B cell (primary cell): ENCODE measurements at regions not wholly inside any gene's neighbourhood (a gene's known extent, or its start where the extent isn't known, plus 50 kb on each side); places are given as distances from the start of the nearest gene placed in this dataset.

Source experiments
- ATAC-seq: fragments of 200-7000 bp; cut with Tn5 transposase; one replicate; pipeline ENCODE4 v1.10.0; 2021; ENCODE audit warnings: low read depth, mild to moderate bottlenecking, moderate number of reproducible peaks, moderate library complexity
- CTCF ChIA-PET: fragments of 350-600 bp; sonication (Branson Sonifier 250); formaldehyde crosslinking; loops from one replicate; lab custom pipeline; 2021; ENCODE audit warnings: antibody characterized with exemption, inconsistent platforms; lab: Charles Lee
- POLR2A ChIA-PET: fragments of 350-600 bp; sonication (Branson Sonifier 250); formaldehyde crosslinking; loops from one replicate; lab custom pipeline; 2021; ENCODE audit warnings: antibody characterized with exemption; lab: Charles Lee
- DNase-seq: peaks from one replicate; pipeline ENCODE4 v3.0.0; 2013
- H2AFZ ChIP-seq: 2 replicates; pipeline ENCODE4 v1.6.1; 2012; ENCODE audit warnings: mild to moderate bottlenecking, low read depth, low read length; ENCODE audit not compliant: insufficient read depth, poor library complexity, severe bottlenecking
- H3K27ac ChIP-seq, 2 donors: 1 replicate in 1 of 2; 2 replicates in 1 of 2; pipeline ENCODE4 v1.5.1; 2012 to 2013; ENCODE audit warnings: low read length in 2 of 2, mild to moderate bottlenecking in 2 of 2, moderate library complexity in 1 of 2
- H3K27me3 ChIP-seq, 4 experiments: fragments of 200-600 bp in 1 of 4; sonication (generic) in 1 of 4; replicated peaks in 1 of 4; 1 replicate in 2 of 4; 2 replicates in 2 of 4; pipeline versions ENCODE4 v1.6.1 to v1.7.0; 2013 to 2016; ENCODE audit warnings: low read length in 3 of 4, mild to moderate bottlenecking in 2 of 4, mixed read lengths in 1 of 4, moderate library complexity in 1 of 4; ENCODE audit not compliant: insufficient read depth in 4 of 4, control insufficient read depth in 3 of 4; ENCODE audit errors: control extremely low read depth in 1 of 4
- H3K36me3 ChIP-seq, 2 experiments: replicated peaks in 1 of 2; 1 replicate in 1 of 2; 2 replicates in 1 of 2; pipeline versions ENCODE4 v1.6.1 to v1.7.1; 2013; ENCODE audit warnings: low read length in 1 of 2; ENCODE audit not compliant: insufficient read depth in 2 of 2, control insufficient read depth in 1 of 2; ENCODE audit errors: control extremely low read depth in 1 of 2, extremely low read depth in 1 of 2
- H3K4me1 ChIP-seq, 2 donors: fragments of 200-600 bp in 1 of 2; sonication (generic) in 1 of 2; 1 replicate in 1 of 2; 2 replicates in 1 of 2; pipeline versions ENCODE4 v1.5.1 to v1.6.1; 2013 to 2017; ENCODE audit warnings: low read length in 2 of 2; ENCODE audit not compliant: control insufficient read depth in 2 of 2, insufficient read depth in 2 of 2
- H3K4me2 ChIP-seq: replicated peaks from 2 replicates; pipeline ENCODE3; 2012; ENCODE audit warnings: mild to moderate bottlenecking, low read depth, low read length; ENCODE audit not compliant: poor library complexity, severe bottlenecking
- H3K4me3 ChIP-seq, 5 experiments: fragments of 200-600 bp in 1 of 5; sonication (generic) in 1 of 5; 1 replicate in 3 of 5; 2 replicates in 2 of 5; pipeline versions ENCODE4 v1.5.1 to v1.7.0; 2011 to 2016; ENCODE audit warnings: low read length in 4 of 5, mild to moderate bottlenecking in 4 of 5, low read depth in 2 of 5, control low read depth in 1 of 5, moderate library complexity in 1 of 5; ENCODE audit not compliant: insufficient read depth in 1 of 5; ENCODE audit errors: control extremely low read depth in 1 of 5, extremely low read depth in 1 of 5
- H3K79me2 ChIP-seq: fragments of 200-600 bp; sonication (generic); one replicate; pipeline ENCODE4 v1.6.0; 2016; ENCODE audit warnings: low read length; ENCODE audit not compliant: control insufficient read depth, insufficient read depth
- H3K9ac ChIP-seq: fragments of 200-600 bp; sonication (generic); 2 replicates; pipeline ENCODE4 v1.6.1; 2017; ENCODE audit warnings: mild to moderate bottlenecking, low read length, moderate library complexity
- H3K9me3 ChIP-seq, 3 donors: one replicate each; pipeline versions ENCODE4 v1.6.1 to v1.7.1; 2013; ENCODE audit warnings: low read length in 2 of 3; ENCODE audit not compliant: control insufficient read depth in 2 of 3, insufficient read depth in 1 of 3; ENCODE audit errors: control extremely low read depth in 1 of 3
- H4K20me1 ChIP-seq: 2 replicates; pipeline ENCODE4 v1.6.0; 2012; ENCODE audit warnings: mild to moderate bottlenecking, low read length; ENCODE audit not compliant: insufficient read depth, control insufficient read depth, poor library complexity, severe bottlenecking
- H3K27ac Mint-ChIP-seq: one replicate; pipeline ENCODE4 v1.8.0; 2021; ENCODE audit warnings: mixed read lengths
- H3K27me3 Mint-ChIP-seq: one replicate; pipeline ENCODE4 v1.8.0; 2021; ENCODE audit warnings: mixed read lengths
- H3K4me1 Mint-ChIP-seq: one replicate; pipeline ENCODE4 v1.8.0; 2021; ENCODE audit warnings: mixed read lengths
- H3K4me3 Mint-ChIP-seq: one replicate; pipeline ENCODE4 v1.8.0; 2021; ENCODE audit warnings: mixed read lengths
- H3K9me3 Mint-ChIP-seq: one replicate; pipeline ENCODE4 v1.8.0; 2022; ENCODE audit warnings: mixed read lengths; ENCODE audit not compliant: insufficient read depth
- EZH2 ChIP-seq: IDR thresholded peaks from 2 replicates; pipeline ENCODE4 v1.6.1; 2012; ENCODE audit warnings: borderline replicate concordance, low read depth, mild to moderate bottlenecking, moderate library complexity, low read length; ENCODE audit not compliant: insufficient read depth, poor library complexity, severe bottlenecking
- WGBS: methylation state at CpG from one replicate; pipeline ENCODE4 v1.1.5; 2013; ENCODE audit warnings: missing lambda C conversion rate; ENCODE audit not compliant: insufficient coverage; 5-methylcytosine and 5-hydroxymethylcytosine counted together
- intact Hi-C: fragments of 100-400 bp; cut with micrococcal nuclease; formaldehyde crosslinking; loops from one replicate; pipeline ENCODE4 v1.10.0; 2022
- TF ChIP-seq, protein P1 (sequence below): fragments of 200-600 bp; IDR thresholded peaks from one replicate; pipeline ENCODE4 v1.8.0; 2022; ENCODE audit warnings: antibody characterized with exemption, mild to moderate bottlenecking

DNA sequence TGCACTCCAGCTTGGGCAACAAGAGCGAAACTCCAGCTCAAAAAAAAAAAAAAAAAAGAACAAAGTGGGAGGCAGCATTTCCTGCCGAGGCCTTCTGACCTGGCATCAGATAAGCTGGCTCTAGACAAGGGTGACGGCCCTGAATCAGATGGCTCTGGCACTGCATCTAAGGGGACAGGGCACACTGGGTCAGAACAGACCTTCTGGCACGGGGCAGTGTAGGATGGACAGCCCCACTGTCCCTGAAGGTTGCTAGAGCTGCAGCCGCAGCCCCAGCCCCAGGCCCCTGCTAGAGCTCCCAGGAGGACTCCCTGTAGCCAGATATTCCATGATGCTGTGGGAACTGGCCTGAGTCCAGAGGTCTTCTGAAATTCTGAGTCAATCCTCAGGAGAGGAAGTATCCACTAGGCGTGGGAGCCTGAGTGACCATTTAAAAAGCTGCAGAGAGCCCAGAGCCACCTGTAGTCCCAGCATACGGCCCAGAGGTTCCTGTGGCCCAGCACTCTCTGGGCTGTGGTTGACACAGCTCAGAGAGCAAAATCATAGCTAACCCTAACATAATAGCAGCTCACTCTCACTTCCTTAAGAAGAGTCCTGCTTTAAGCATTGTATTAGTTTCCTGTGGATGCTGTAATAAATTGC lies 69.2 kb upstream of the MFGE8 start:
- H3K27me3 Mint-ChIP-seq: no peaks in the 10 kb centered on the region
- H3K9me3 ChIP-seq: peaks cover 0 to 4% (median 0%) of the 10 kb centered on the region in 3 donors
- peaks cover 0 to 2% (median 0%) of the 10 kb centered on the region in 4 experiments for H3K27me3 ChIP-seq
- ChIA-PET CTCF (interaction anchor here (0.6 to 0.7 kb wide), 2 partner anchors 78 to 327 kb away, joined by 3 read pairs; no protein-coding TSS in a partner anchor), POLR2A (no interaction called here)
- H4K20me1 ChIP-seq: no peaks in the 10 kb centered on the region
- 52% methylated on average over 7 of the region's 7 CpGs for WGBS
- H3K36me3 ChIP-seq: no peaks in the 10 kb centered on the region
- no peaks in the 10 kb centered on the region for H3K9me3 Mint-ChIP-seq
- peaks cover 0 to 10% of the 10 kb centered on the region in 2 donors for H3K4me1 ChIP-seq
- peak; percentile 37 for DNase-seq
- H2AFZ ChIP-seq: no peak overlapping the region
- TF ChIP-seq EZH2: no peak
- TF ChIP-seq, protein P1, sequence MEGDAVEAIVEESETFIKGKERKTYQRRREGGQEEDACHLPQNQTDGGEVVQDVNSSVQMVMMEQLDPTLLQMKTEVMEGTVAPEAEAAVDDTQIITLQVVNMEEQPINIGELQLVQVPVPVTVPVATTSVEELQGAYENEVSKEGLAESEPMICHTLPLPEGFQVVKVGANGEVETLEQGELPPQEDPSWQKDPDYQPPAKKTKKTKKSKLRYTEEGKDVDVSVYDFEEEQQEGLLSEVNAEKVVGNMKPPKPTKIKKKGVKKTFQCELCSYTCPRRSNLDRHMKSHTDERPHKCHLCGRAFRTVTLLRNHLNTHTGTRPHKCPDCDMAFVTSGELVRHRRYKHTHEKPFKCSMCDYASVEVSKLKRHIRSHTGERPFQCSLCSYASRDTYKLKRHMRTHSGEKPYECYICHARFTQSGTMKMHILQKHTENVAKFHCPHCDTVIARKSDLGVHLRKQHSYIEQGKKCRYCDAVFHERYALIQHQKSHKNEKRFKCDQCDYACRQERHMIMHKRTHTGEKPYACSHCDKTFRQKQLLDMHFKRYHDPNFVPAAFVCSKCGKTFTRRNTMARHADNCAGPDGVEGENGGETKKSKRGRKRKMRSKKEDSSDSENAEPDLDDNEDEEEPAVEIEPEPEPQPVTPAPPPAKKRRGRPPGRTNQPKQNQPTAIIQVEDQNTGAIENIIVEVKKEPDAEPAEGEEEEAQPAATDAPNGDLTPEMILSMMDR: no peak
- no peak overlapping the region for H3K27ac Mint-ChIP-seq
- peaks cover 8% of the 10 kb centered on the region for H3K4me1 Mint-ChIP-seq
- H3K79me2 ChIP-seq: no peaks in the 10 kb centered on the region
- ATAC-seq: peak; percentile 41
- no peak overlapping the region for H3K9ac ChIP-seq
- H3K4me2 ChIP-seq: no peak overlapping the region
- H3K27ac ChIP-seq: no peak overlapping the region
- H3K4me3 ChIP-seq: no peak overlapping the region
- intact Hi-C loops: no loop called here
- no peak overlapping the region for H3K4me3 Mint-ChIP-seq

DNA sequence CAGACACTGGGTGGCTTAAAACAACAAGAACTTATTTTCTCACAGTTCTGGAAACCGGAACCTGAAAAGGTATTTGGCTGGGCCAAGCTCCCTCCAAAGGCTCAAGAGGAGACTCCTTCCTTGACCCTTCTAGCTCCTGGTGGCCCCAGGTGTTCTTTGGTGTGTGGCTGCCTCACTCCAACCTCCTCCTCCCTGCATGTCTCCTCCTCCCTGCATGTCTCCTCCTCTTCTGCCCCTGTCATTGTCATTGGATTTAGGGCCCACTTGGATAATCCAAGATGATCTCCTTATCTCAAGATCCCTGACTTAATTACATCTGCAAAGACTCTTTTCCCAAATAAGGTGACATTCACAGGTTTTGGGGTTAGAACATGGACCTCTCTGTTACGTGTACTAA lies 69.8 kb upstream of the MFGE8 start:
- WGBS: 57% methylated on average over 1 of the region's 2 CpGs
- no peaks in the 10 kb centered on the region for H3K9me3 Mint-ChIP-seq
- no peaks in the 10 kb centered on the region for H3K9me3 ChIP-seq
- H2AFZ ChIP-seq: no peak overlapping the region
- no peak for DNase-seq
- no peak overlapping the region for H3K4me2 ChIP-seq
- no peak overlapping the region for H3K4me3 Mint-ChIP-seq
- TF ChIP-seq EZH2: no peak
- intact Hi-C loops: no loop called here
- no peaks in the 10 kb centered on the region for H3K79me2 ChIP-seq
- ATAC-seq: no peak
- H3K27me3 Mint-ChIP-seq: no peaks in the 10 kb centered on the region
- peaks cover 8% of the 10 kb centered on the region for H3K4me1 Mint-ChIP-seq
- no peak overlapping the region for H3K27ac ChIP-seq
- no peaks in the 10 kb centered on the region for H4K20me1 ChIP-seq
- ChIA-PET CTCF (no interaction called here), POLR2A (no interaction called here)
- no peak overlapping the region for H3K9ac ChIP-seq
- no peak overlapping the region for H3K4me3 ChIP-seq
- peaks cover 0 to 10% of the 10 kb centered on the region in 2 donors for H3K4me1 ChIP-seq
- no peaks in the 10 kb centered on the region for H3K36me3 ChIP-seq
- H3K27me3 ChIP-seq: peaks cover 0 to under 1% (median 0%) of the 10 kb centered on the region in 4 experiments
- H3K27ac Mint-ChIP-seq: no peak overlapping the region
